Gastroesophageal sphincter (tissue), 4 donors: ENCODE measurements at regions not wholly inside any gene's neighbourhood (a gene's known extent, or its start where the extent isn't known, plus 50 kb on each side); places are given as distances from the start of the nearest gene placed in this dataset.

Experiments used
- ATAC-seq: fragments of 150-250 bp; one replicate; pipeline ENCODE4 v1.9.1; 2016; ENCODE audit warnings: mild to moderate bottlenecking, moderate library complexity
- H3K27ac ChIP-seq, 4 donors: fragments of 200-600 bp; sonication (generic) in 3 of 4; 1 replicate in 3 of 4; 2 replicates in 1 of 4; pipeline ENCODE4 v1.5.1; 2016 to 2019
- H3K27me3 ChIP-seq: fragments of 200-600 bp; sonication (generic); one replicate; pipeline ENCODE4 v1.5.1; 2019
- H3K36me3 ChIP-seq, 2 donors: fragments of 200-600 bp; sonication (generic); one replicate each; pipeline ENCODE4 v1.5.1; 2019; ENCODE audit warnings: control low read depth in 1 of 2
- H3K4me1 ChIP-seq, 3 donors: fragments of 200-600 bp; sonication (generic); 1 replicate in 2 of 3; 2 replicates in 1 of 3; pipeline ENCODE4 v1.5.1; 2016 to 2019; ENCODE audit warnings: control low read depth in 2 of 3
- H3K4me3 ChIP-seq, 2 donors: fragments of 200-600 bp; sonication (generic); one replicate each; pipeline ENCODE4 v1.5.1; 2019; ENCODE audit warnings: mild to moderate bottlenecking in 1 of 2, moderate library complexity in 1 of 2
- H3K9me3 ChIP-seq, 3 donors: fragments of 200-600 bp; sonication (generic); one replicate each; pipeline ENCODE4 v1.5.1; 2017 to 2019; ENCODE audit warnings: control low read depth in 2 of 3
- EP300 ChIP-seq: sonication (generic); formaldehyde crosslinking; IDR thresholded peaks from one replicate; pipeline ENCODE4 v1.6.1; 2017; ENCODE audit warnings: antibody characterized with exemption, mild to moderate bottlenecking
- POLR2A ChIP-seq, 2 donors: fragments of 450-650 bp; IDR thresholded peaks; one replicate each; pipeline ENCODE4 v1.6.1; 2017; ENCODE audit warnings: antibody characterized with exemption in 2 of 2, mild to moderate bottlenecking in 2 of 2, moderate library complexity in 1 of 2
- POLR2AphosphoS5 ChIP-seq: sonication (generic); formaldehyde crosslinking; IDR thresholded peaks from one replicate; pipeline ENCODE4 v1.6.1; 2017; ENCODE audit warnings: antibody characterized with exemption
- WGBS, 2 donors: methylation state at CpG; one replicate each; pipeline ENCODE4 v1.1.5; 2018; ENCODE audit warnings: low coverage in 1 of 2; 5-methylcytosine and 5-hydroxymethylcytosine counted together
- TF ChIP-seq, protein P1 (sequence below), 4 experiments: fragments of 200-600 bp in 2 of 4; fragments of 450-650 bp in 2 of 4; sonication (generic) in 1 of 4; IDR thresholded peaks; one replicate each; pipeline ENCODE4 v1.5.1; 2017 to 2019; ENCODE audit warnings: antibody characterized with exemption in 4 of 4, mild to moderate bottlenecking in 2 of 4, moderate library complexity in 2 of 4

DNA sequence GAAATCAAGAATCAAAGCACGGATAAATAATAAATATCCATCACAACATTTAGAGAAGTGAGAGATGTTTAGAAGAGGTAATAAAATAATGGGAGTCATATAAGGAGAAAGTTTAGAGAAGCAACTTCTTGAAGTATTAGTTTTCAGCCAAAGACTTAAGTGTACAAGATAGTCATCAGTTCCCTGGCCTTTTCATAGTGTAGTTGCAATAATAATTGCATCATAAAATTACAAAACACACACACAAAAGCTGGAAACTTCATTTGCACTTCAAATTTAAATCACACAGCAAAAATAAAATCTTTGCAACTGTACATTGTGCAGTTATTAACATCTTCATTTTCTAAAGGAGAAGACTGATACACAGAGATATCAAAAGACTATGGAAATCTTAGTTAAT, 319.1 kb upstream of the RGMB start:
- no peaks in the 10 kb centered on the region for H3K36me3 ChIP-seq
- no peaks in the 10 kb centered on the region for H3K27me3 ChIP-seq
- H3K27ac ChIP-seq, result no peak overlapping the region
- no peak overlapping the region for H3K4me3 ChIP-seq
- ATAC-seq, result peak; percentile 34
- 25% methylated on average over 1 of the region's 1 CpG; no CpG with 5 or more reads in 1 of the 2 donors for WGBS, 2 donors
- H3K9me3 ChIP-seq, result no peaks in the 10 kb centered on the region
- H3K4me1 ChIP-seq, result peaks cover 0 to 14% (median 3%) of the 10 kb centered on the region in 3 donors
- TF ChIP-seq POLR2A (IDR thresholded peaks at IDR 0.05), result no peak
- TF ChIP-seq EP300, result no peak
- no peak for TF ChIP-seq POLR2AphosphoS5
- TF ChIP-seq, protein P1, sequence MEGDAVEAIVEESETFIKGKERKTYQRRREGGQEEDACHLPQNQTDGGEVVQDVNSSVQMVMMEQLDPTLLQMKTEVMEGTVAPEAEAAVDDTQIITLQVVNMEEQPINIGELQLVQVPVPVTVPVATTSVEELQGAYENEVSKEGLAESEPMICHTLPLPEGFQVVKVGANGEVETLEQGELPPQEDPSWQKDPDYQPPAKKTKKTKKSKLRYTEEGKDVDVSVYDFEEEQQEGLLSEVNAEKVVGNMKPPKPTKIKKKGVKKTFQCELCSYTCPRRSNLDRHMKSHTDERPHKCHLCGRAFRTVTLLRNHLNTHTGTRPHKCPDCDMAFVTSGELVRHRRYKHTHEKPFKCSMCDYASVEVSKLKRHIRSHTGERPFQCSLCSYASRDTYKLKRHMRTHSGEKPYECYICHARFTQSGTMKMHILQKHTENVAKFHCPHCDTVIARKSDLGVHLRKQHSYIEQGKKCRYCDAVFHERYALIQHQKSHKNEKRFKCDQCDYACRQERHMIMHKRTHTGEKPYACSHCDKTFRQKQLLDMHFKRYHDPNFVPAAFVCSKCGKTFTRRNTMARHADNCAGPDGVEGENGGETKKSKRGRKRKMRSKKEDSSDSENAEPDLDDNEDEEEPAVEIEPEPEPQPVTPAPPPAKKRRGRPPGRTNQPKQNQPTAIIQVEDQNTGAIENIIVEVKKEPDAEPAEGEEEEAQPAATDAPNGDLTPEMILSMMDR (IDR thresholded peaks at IDR 0.05), result no peak

GRCh38 chr5:98454904-98455303, 318.6 kb upstream of the RGMB start:
- WGBS, 2 donors, result 4 to 16% methylated on average over 4 of the region's 4 CpGs
- TF ChIP-seq EP300, result no peak
- TF ChIP-seq POLR2AphosphoS5, result peak; percentile 50
- TF ChIP-seq POLR2A (IDR thresholded peaks at IDR 0.05), result no peak
- TF ChIP-seq, protein P1 (IDR thresholded peaks at IDR 0.05), result peak in 2 of 4 experiments; percentile 4 to 36
- peak; percentile 82 for ATAC-seq
- Histone ChIP-seq H3K27ac (peak overlapping the region in 3 of 4 donors; percentile 5 to 27 (median 5)), H3K9me3 (no peaks in the 10 kb centered on the region), H3K4me1 (peaks cover 0 to 14% (median 3%) of the 10 kb centered on the region in 3 donors), H3K4me3 (no peak overlapping the region), H3K27me3 (no peaks in the 10 kb centered on the region), H3K36me3 (no peaks in the 10 kb centered on the region)

- WGBS, 2 donors, result 63 to 69% methylated on average over 3 of the region's 3 CpGs
- no peaks in the 10 kb centered on the region for H3K27me3 ChIP-seq
- H3K27ac ChIP-seq, result peak overlapping the region in 1 of 4 donors; percentile 5
- H3K4me1 ChIP-seq, result peaks cover 0 to 14% (median 3%) of the 10 kb centered on the region in 3 donors
- ATAC-seq, result no peak
- H3K4me3 ChIP-seq, result no peak overlapping the region
- no peaks in the 10 kb centered on the region for H3K36me3 ChIP-seq
- no peaks in the 10 kb centered on the region for H3K9me3 ChIP-seq
- no peak for TF ChIP-seq EP300
- no peak for TF ChIP-seq POLR2AphosphoS5
- TF ChIP-seq, protein P1 (IDR thresholded peaks at IDR 0.05), result no peak
- TF ChIP-seq POLR2A (IDR thresholded peaks at IDR 0.05), result no peak
These were observed 317.8 kb upstream of the RGMB start for GRCh38 chr5:98455665-98456064.

DNA sequence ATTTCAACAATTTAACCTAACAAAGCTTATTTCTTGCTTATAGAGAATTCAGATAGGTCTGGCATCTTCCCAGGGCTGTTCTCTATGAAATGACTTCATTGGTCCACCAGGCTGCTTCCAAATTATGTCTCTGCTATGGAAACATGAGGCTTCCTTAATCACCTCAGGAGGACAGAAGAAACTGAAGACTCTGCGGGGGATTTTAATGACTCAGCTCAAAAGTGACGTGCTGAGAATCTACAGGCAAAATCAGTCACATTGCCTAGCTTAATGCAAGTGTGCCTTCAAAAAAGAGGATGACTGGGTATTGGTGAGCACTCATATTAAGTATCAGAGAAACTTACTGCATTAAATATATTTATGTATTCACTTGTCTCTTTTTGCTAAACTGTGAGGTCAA, 315.5 kb upstream of the RGMB start:
- Histone ChIP-seq H3K9me3 (no peaks in the 10 kb centered on the region), H3K4me1 (peaks cover 0 to 14% (median 3%) of the 10 kb centered on the region in 3 donors), H3K36me3 (no peaks in the 10 kb centered on the region), H3K4me3 (no peak overlapping the region), H3K27me3 (no peaks in the 10 kb centered on the region), H3K27ac (no peak overlapping the region)
- ATAC-seq, result no peak
- 75% methylated on average over 2 of the region's 2 CpGs; no CpG with 5 or more reads in 1 of the 2 donors for WGBS, 2 donors
- TF ChIP-seq EP300, result no peak
- TF ChIP-seq POLR2AphosphoS5, result no peak
- TF ChIP-seq POLR2A (IDR thresholded peaks at IDR 0.05), result no peak
- TF ChIP-seq, protein P1 (IDR thresholded peaks at IDR 0.05), result no peak

GRCh38 chr5:98458726-98459125, 314.7 kb upstream of the RGMB start:
- no peaks in the 10 kb centered on the region for H3K27me3 ChIP-seq
- ATAC-seq, result no peak

More at GRCh38 chr5:98458726-98459125, 314.7 kb upstream of the RGMB start:
- Histone ChIP-seq H3K4me1 (peaks cover 0 to 14% (median 3%) of the 10 kb centered on the region in 3 donors), H3K4me3 (no peak overlapping the region), H3K27ac (no peak overlapping the region), H3K36me3 (no peaks in the 10 kb centered on the region), H3K9me3 (no peaks in the 10 kb centered on the region)
- TF ChIP-seq, protein P1 (IDR thresholded peaks at IDR 0.05), result no peak
- no peak for TF ChIP-seq EP300
- no peak for TF ChIP-seq POLR2AphosphoS5
- TF ChIP-seq POLR2A (IDR thresholded peaks at IDR 0.05), result no peak
